HL-60 (cell line): ENCODE measurements at regions not wholly inside any gene's neighbourhood (a gene's known extent, or its start where the extent isn't known, plus 50 kb on each side); places are given as distances from the start of the nearest gene placed in this dataset.

Experiments
- GABPA ChIP-seq: IDR thresholded peaks from 2 replicates; pipeline ENCODE4 v1.6.1; 2012; ENCODE audit warnings: low read depth
- POLR2AphosphoS5 ChIP-seq: IDR thresholded peaks from 2 replicates; pipeline ENCODE4 v1.6.1; 2012; ENCODE audit warnings: low read depth
- TF ChIP-seq, protein P1 (sequence below): IDR thresholded peaks from one replicate; pipeline ENCODE4 v1.5.1; 2011; ENCODE audit warnings: low read length, control low read depth, inconsistent platforms; ENCODE audit not compliant: insufficient read depth

DNA sequence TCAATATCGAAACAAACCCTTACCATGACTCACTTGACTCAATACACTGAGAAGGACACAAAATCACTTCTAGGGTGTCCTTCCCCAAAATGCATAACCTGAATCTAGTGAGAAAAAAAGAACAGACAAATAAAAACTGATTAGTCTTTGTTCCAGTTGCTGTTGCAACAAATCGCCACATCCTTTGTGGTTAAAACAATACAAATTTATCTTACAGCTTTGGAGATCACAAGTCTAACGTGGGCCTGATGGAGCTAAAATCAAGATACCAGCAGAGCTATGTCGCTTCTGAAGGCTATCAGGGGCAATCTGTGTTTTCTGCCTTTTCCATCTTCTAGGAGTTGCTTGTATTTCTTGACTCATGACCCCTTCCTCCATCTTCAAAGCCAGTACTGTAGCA lies 541.7 kb downstream of the KCNJ3 start:
- TF ChIP-seq, protein P1, sequence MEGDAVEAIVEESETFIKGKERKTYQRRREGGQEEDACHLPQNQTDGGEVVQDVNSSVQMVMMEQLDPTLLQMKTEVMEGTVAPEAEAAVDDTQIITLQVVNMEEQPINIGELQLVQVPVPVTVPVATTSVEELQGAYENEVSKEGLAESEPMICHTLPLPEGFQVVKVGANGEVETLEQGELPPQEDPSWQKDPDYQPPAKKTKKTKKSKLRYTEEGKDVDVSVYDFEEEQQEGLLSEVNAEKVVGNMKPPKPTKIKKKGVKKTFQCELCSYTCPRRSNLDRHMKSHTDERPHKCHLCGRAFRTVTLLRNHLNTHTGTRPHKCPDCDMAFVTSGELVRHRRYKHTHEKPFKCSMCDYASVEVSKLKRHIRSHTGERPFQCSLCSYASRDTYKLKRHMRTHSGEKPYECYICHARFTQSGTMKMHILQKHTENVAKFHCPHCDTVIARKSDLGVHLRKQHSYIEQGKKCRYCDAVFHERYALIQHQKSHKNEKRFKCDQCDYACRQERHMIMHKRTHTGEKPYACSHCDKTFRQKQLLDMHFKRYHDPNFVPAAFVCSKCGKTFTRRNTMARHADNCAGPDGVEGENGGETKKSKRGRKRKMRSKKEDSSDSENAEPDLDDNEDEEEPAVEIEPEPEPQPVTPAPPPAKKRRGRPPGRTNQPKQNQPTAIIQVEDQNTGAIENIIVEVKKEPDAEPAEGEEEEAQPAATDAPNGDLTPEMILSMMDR: no peak
- TF ChIP-seq POLR2AphosphoS5 (no peak), GABPA (no peak)
